Prostate gland (tissue), 2 donors: ENCODE measurements at regions not wholly inside any gene's neighbourhood (a gene's known extent, or its start where the extent isn't known, plus 50 kb on each side); places are given as distances from the start of the nearest gene placed in this dataset.

Experiments used
- DNase-seq: peaks from one replicate; pipeline ENCODE4 v3.0.0-alpha.2; 2019; ENCODE audit warnings: low spot score
- H3K27ac ChIP-seq, 2 donors: fragments of 200-600 bp; sonication (generic); 2 replicates each; pipeline ENCODE4 v1.5.1; 2017 to 2019
- H3K27me3 ChIP-seq: fragments of 200-600 bp; sonication (generic); replicated peaks from 2 replicates; pipeline ENCODE4 v1.5.1; 2019; ENCODE audit not compliant: insufficient read depth
- H3K36me3 ChIP-seq, 2 donors: fragments of 200-600 bp; sonication (generic); 1 replicate in 1 of 2; 2 replicates in 1 of 2; pipeline versions ENCODE4 v1.5.1 to v1.8.1; 2017 to 2019
- H3K4me1 ChIP-seq: fragments of 200-600 bp; sonication (generic); replicated peaks from 2 replicates; pipeline ENCODE4 v1.5.1; 2019
- H3K4me3 ChIP-seq, 2 donors: fragments of 200-600 bp; sonication (generic); 2 replicates each; pipeline ENCODE4 v1.5.1; 2017 to 2019
- H3K9me3 ChIP-seq: fragments of 200-600 bp; sonication (generic); 2 replicates; pipeline ENCODE4 v1.5.1; 2017
- POLR2A ChIP-seq: fragments of 450-650 bp; IDR thresholded peaks from one replicate; pipeline ENCODE4 v1.6.1; 2016; ENCODE audit warnings: antibody characterized with exemption, mild to moderate bottlenecking
- POLR2AphosphoS5 ChIP-seq: sonication (generic); formaldehyde crosslinking; IDR thresholded peaks from one replicate; pipeline ENCODE4 v1.6.1; 2017; ENCODE audit warnings: antibody characterized with exemption
- WGBS: methylation state at CpG from one replicate; pipeline ENCODE4 v1.1.5; 2018; 5-methylcytosine and 5-hydroxymethylcytosine counted together
- intact Hi-C: fragments of 100-400 bp; cut with DNase I; formaldehyde crosslinking; loops from one replicate; pipeline ENCODE4 v1.14.2; 2022
- TF ChIP-seq, protein P1 (sequence below), 4 experiments: fragments of 200-600 bp in 2 of 4; fragments of 450-650 bp in 2 of 4; sonication (generic) in 2 of 4; IDR thresholded peaks; 1 replicate in 3 of 4; 2 replicates in 1 of 4; pipeline ENCODE4 v1.5.1; 2016 to 2019; ENCODE audit warnings: antibody characterized with exemption in 4 of 4, mild to moderate bottlenecking in 2 of 4, moderate library complexity in 2 of 4

DNA sequence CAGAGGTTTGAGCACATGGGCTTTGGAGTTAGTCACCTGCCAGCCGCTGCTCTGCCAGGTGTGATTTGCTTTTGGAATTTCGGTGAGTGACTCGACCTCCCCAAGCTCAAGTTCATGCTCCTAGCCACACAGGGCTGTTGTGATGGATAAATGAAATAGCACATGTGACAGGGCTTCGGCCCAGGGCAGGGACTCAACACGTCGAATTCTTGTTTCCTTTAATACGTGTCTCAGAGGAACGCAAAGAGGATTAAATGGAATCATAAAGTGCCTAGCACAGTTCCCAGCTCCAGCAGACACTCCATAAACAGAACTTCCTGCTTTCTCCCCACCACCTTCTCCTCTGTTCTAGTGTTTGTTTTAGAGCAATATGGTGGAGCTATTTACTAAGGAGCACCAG lies 88.3 kb upstream of the CHST15 start:
- no peaks in the 10 kb centered on the region for H3K27me3 ChIP-seq
- intact Hi-C loops = no loop called here
- no peak overlapping the region for H3K4me3 ChIP-seq
- H3K4me1 ChIP-seq = no peaks in the 10 kb centered on the region
- no peaks in the 10 kb centered on the region for H3K36me3 ChIP-seq
- no peak for DNase-seq
- no peaks in the 10 kb centered on the region for H3K9me3 ChIP-seq
- 75% methylated on average over 8 of the region's 8 CpGs for WGBS
- H3K27ac ChIP-seq = no peak overlapping the region
- TF ChIP-seq POLR2AphosphoS5 = no peak
- TF ChIP-seq, protein P1, sequence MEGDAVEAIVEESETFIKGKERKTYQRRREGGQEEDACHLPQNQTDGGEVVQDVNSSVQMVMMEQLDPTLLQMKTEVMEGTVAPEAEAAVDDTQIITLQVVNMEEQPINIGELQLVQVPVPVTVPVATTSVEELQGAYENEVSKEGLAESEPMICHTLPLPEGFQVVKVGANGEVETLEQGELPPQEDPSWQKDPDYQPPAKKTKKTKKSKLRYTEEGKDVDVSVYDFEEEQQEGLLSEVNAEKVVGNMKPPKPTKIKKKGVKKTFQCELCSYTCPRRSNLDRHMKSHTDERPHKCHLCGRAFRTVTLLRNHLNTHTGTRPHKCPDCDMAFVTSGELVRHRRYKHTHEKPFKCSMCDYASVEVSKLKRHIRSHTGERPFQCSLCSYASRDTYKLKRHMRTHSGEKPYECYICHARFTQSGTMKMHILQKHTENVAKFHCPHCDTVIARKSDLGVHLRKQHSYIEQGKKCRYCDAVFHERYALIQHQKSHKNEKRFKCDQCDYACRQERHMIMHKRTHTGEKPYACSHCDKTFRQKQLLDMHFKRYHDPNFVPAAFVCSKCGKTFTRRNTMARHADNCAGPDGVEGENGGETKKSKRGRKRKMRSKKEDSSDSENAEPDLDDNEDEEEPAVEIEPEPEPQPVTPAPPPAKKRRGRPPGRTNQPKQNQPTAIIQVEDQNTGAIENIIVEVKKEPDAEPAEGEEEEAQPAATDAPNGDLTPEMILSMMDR (IDR thresholded peaks at IDR 0.05) = no peak
- no peak for TF ChIP-seq POLR2A

DNA sequence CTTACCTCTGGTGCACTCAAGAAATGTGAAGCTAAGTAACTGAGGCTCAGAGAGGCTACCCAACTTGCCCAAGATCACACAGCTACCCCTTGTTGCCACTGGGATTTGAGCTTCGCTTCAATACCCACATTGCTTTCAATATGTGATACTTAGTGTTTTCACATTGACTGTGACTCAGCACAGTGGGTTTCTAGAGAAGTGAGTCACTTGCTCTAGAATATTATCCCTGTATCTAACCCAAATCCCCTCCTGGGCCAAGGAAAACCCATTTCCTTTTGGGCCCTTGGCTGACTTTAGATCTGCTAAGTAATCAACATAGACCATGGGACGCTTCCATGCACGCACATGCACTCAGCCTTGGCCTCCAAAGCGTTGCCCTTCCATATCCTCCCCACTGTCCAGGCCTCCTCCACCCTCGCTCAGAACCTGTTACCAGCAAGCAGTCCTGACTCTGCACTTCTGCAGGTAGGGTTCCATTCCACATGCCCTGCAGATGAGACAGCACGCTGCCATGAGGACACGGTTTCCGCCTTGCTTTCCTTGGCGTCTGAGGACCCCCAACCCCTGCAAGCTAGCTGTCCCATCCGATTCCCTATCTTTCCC lies 87.7 kb upstream of the CHST15 start:
- Histone ChIP-seq H3K4me3 (no peak overlapping the region), H3K27ac (no peak overlapping the region), H3K36me3 (no peaks in the 10 kb centered on the region), H3K27me3 (no peaks in the 10 kb centered on the region), H3K9me3 (no peaks in the 10 kb centered on the region), H3K4me1 (no peaks in the 10 kb centered on the region)
- intact Hi-C loops = no loop called here
- WGBS = 95% methylated on average over 10 of the region's 10 CpGs
- TF ChIP-seq POLR2A (no peak), POLR2AphosphoS5 (no peak)
- TF ChIP-seq, protein P1 (IDR thresholded peaks at IDR 0.05) = no peak
- no peak for DNase-seq

DNA sequence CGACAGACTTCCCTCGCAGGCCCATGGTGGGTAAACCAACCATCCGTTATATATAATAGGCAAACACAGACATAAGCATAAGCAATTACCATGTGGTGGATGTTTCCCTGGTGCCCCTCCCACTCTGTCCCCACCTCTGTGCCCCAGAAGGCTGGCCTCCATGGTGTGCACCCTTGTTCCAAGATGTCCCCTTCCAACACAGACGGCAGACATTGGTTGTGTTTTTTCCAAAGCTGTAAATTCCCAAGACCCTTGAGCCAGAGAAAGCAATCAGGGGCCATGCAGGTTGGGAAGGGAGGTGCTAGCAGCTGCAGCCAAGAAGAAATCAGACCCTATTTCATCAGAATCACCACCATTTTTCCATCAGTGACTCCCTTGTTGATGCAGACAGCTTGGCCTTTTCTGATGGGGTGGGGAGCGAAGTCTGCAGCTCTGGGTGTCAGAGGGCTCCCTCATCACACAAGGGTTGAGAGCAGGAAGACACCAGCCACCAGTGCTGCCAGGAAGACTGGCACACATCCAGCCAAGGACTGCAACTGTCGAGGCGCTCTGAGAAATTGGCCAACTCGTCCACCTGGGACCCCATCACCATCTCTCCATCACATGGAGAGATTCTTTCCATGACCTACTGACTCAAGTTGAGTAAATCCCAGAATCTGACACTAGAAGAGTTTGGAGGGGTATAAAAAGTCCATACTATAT lies 86.8 kb upstream of the CHST15 start:
- Histone ChIP-seq H3K27me3 (no peaks in the 10 kb centered on the region), H3K4me1 (no peaks in the 10 kb centered on the region), H3K9me3 (no peaks in the 10 kb centered on the region), H3K27ac (no peak overlapping the region), H3K4me3 (no peak overlapping the region), H3K36me3 (no peaks in the 10 kb centered on the region)
- TF ChIP-seq, protein P1 (IDR thresholded peaks at IDR 0.05) = no peak
- TF ChIP-seq POLR2A (no peak), POLR2AphosphoS5 (no peak)
- DNase-seq = no peak
- intact Hi-C loops = no loop called here
- WGBS = 61% methylated on average over 8 of the region's 8 CpGs

DNA sequence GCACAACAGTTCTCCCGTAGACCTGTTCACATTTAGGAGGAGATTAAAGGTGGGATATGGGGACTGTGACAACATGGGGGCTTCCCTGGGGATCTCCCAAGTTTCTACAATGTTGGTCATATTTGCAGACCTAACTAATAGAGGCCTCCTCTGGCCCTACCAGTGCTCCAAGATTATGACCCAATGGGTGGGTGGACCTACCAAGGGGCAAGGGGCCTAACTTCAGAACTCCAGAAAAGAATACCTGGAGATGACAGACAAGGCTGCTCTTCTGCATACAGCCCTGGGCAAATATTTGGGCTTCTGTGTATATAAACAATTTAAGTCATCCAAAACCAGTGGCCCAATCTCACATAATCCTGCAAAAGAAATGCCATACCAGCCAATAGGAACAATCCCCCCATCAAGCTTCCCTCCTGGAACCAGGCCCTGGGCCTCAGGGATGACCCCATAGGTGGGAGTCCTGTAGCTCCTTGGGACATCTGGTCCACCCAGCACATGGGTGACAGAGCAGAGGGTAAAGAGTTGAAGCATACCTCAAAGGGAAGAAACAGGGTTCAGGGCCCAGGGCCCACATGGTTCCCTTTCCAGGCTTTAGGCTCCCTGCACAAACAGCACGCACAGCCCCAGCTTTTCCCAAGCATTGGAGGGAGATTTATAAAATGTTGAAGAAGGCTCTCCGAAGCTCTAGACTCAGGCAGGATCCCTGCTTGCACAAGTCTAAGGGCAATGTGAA lies 86.1 kb upstream of the CHST15 start:
- TF ChIP-seq POLR2A = no peak
- TF ChIP-seq, protein P1 (IDR thresholded peaks at IDR 0.05) = no peak
- no peak for TF ChIP-seq POLR2AphosphoS5
- no peaks in the 10 kb centered on the region for H3K27me3 ChIP-seq
- no peak overlapping the region for H3K27ac ChIP-seq
- H3K9me3 ChIP-seq = no peaks in the 10 kb centered on the region
- intact Hi-C loops = no loop called here
- no peak overlapping the region for H3K4me3 ChIP-seq
- 95% methylated on average over 3 of the region's 3 CpGs for WGBS
- H3K36me3 ChIP-seq = no peaks in the 10 kb centered on the region
- no peak for DNase-seq
- H3K4me1 ChIP-seq = no peaks in the 10 kb centered on the region
